H9 (cell line): ENCODE measurements at regions not wholly inside any gene's neighbourhood (a gene's known extent, or its start where the extent isn't known, plus 50 kb on each side); places are given as distances from the start of the nearest gene placed in this dataset.

Experiments used
- DNase-seq: peaks from one replicate; pipeline ENCODE4 v3.0.0-alpha.2; 2017
- H2AFZ ChIP-seq: one replicate; pipeline ENCODE4 v1.6.1; 2013; ENCODE audit warnings: mild to moderate bottlenecking, low read length, control low read depth, moderate library complexity
- H2AK5ac ChIP-seq: 2 replicates; pipeline ENCODE4 v1.6.1; 2013; ENCODE audit warnings: low read length, control low read depth, mixed read lengths; ENCODE audit not compliant: insufficient read length
- H2BK120ac ChIP-seq: one replicate; pipeline ENCODE4 v1.6.1; 2013; ENCODE audit warnings: low read depth, mild to moderate bottlenecking, low read length, control low read depth, inconsistent platforms; ENCODE audit not compliant: poor library complexity, severe bottlenecking
- H2BK12ac ChIP-seq: 2 replicates; pipeline ENCODE4 v1.6.1; 2013; ENCODE audit warnings: low read length, control low read depth, mixed read lengths, low read depth; ENCODE audit not compliant: insufficient read length
- H2BK15ac ChIP-seq: 2 replicates; pipeline ENCODE4 v1.6.1; 2013; ENCODE audit warnings: low read depth, low read length, control low read depth
- H2BK20ac ChIP-seq: one replicate; pipeline ENCODE4 v1.6.1; 2013; ENCODE audit warnings: low read depth, mild to moderate bottlenecking, low read length, control low read depth, inconsistent platforms; ENCODE audit not compliant: poor library complexity, severe bottlenecking
- H2BK5ac ChIP-seq: 2 replicates; pipeline ENCODE4 v1.6.1; 2013; ENCODE audit warnings: low read length, control low read depth, mixed read lengths; ENCODE audit not compliant: insufficient read length
- H3K14ac ChIP-seq: 2 replicates; pipeline ENCODE4 v1.6.1; 2013; ENCODE audit warnings: low read length, control low read depth; ENCODE audit not compliant: insufficient read depth
- H3K18ac ChIP-seq: 2 replicates; pipeline ENCODE4 v1.6.1; 2013; ENCODE audit warnings: low read depth, mild to moderate bottlenecking, mixed read lengths, low read length, control low read depth; ENCODE audit not compliant: insufficient read length
- H3K23ac ChIP-seq: 2 replicates; pipeline ENCODE4 v1.6.1; 2013; ENCODE audit warnings: low read length, control low read depth, mixed read lengths, low read depth; ENCODE audit not compliant: insufficient read length
- H3K23me2 ChIP-seq: 2 replicates; pipeline ENCODE4 v1.6.1; 2013; ENCODE audit warnings: low read depth, mild to moderate bottlenecking, mixed read lengths, low read length, control low read depth; ENCODE audit not compliant: insufficient read length, poor library complexity, severe bottlenecking
- H3K27ac ChIP-seq: 2 replicates; pipeline ENCODE4 v1.5.1; 2013; ENCODE audit warnings: low read length, control low read depth, mixed read lengths, low read depth; ENCODE audit not compliant: insufficient read length
- H3K27me3 ChIP-seq: 2 replicates; pipeline ENCODE4 v1.6.1; 2013; ENCODE audit warnings: low read length, control low read depth, inconsistent platforms; ENCODE audit not compliant: insufficient read depth
- H3K4ac ChIP-seq: 2 replicates; pipeline ENCODE4 v1.6.1; 2013; ENCODE audit warnings: low read depth, mild to moderate bottlenecking, control low read depth, inconsistent platforms, low read length, moderate library complexity
- H3K4me1 ChIP-seq: 2 replicates; pipeline ENCODE4 v1.6.1; 2013; ENCODE audit warnings: low read length, control low read depth, inconsistent platforms; ENCODE audit not compliant: insufficient read depth
- H3K4me2 ChIP-seq: 2 replicates; pipeline ENCODE4 v1.6.1; 2013; ENCODE audit warnings: low read length, control low read depth, mixed read lengths; ENCODE audit not compliant: insufficient read length, insufficient read depth
- H3K56ac ChIP-seq: 2 replicates; pipeline ENCODE4 v1.6.1; 2013; ENCODE audit warnings: low read depth, mild to moderate bottlenecking, mixed read lengths, low read length, control low read depth; ENCODE audit not compliant: insufficient read length
- H3K79me1 ChIP-seq: 2 replicates; pipeline ENCODE4 v1.6.1; 2013; ENCODE audit warnings: low read depth, mild to moderate bottlenecking, moderate library complexity, low read length, control low read depth, inconsistent platforms; ENCODE audit not compliant: insufficient read depth, poor library complexity, severe bottlenecking
- H3K79me2 ChIP-seq: 2 replicates; pipeline ENCODE4 v1.6.1; 2013; ENCODE audit warnings: low read length, control low read depth, inconsistent platforms; ENCODE audit not compliant: insufficient read depth
- H3K9ac ChIP-seq: 2 replicates; pipeline ENCODE4 v1.6.1; 2013; ENCODE audit warnings: low read length, control low read depth, mixed read lengths; ENCODE audit not compliant: insufficient read length; ENCODE audit errors: extremely low read depth
- H3K9me3 ChIP-seq: one replicate; pipeline ENCODE4 v1.6.1; 2013; ENCODE audit warnings: low read depth, low read length, inconsistent platforms; ENCODE audit not compliant: control insufficient read depth
- H3T11ph ChIP-seq: one replicate; pipeline ENCODE4 v1.6.1; 2013; ENCODE audit warnings: mild to moderate bottlenecking, low read length, control low read depth, inconsistent platforms
- H4K20me1 ChIP-seq: one replicate; pipeline ENCODE4 v1.6.1; 2013; ENCODE audit not compliant: control insufficient read depth, insufficient read length, insufficient read depth
- H4K5ac ChIP-seq: 2 replicates; pipeline ENCODE4 v1.6.1; 2013; ENCODE audit warnings: low read depth, mild to moderate bottlenecking, mixed read lengths, low read length, control low read depth; ENCODE audit not compliant: insufficient read length
- H4K8ac ChIP-seq: replicated peaks from 2 replicates; pipeline ENCODE4 v1.6.1; 2013; ENCODE audit warnings: low read length, control low read depth, mixed read lengths, low read depth; ENCODE audit not compliant: insufficient read length
- H4K91ac ChIP-seq: 2 replicates; pipeline ENCODE4 v1.6.1; 2013; ENCODE audit warnings: low read depth, mild to moderate bottlenecking, moderate library complexity, mixed read lengths, low read length, control low read depth; ENCODE audit not compliant: insufficient read length
- H3K27ac Mint-ChIP-seq, 3 experiments: 2 replicates in 2 of 3; 3 replicates in 1 of 3; pipeline ENCODE4 v1.8.0; 2020 to 2021; ENCODE audit warnings: mixed read lengths in 3 of 3, mild to moderate bottlenecking in 1 of 3, moderate library complexity in 1 of 3
- H3K27me3 Mint-ChIP-seq: 2 replicates; pipeline ENCODE4 v1.8.0; 2021; ENCODE audit warnings: low read depth, mild to moderate bottlenecking, moderate library complexity, mixed read lengths
- H3K36me3 Mint-ChIP-seq, 3 experiments: 2 replicates in 2 of 3; 3 replicates in 1 of 3; pipeline ENCODE4 v1.8.0; 2020 to 2021; ENCODE audit warnings: low read depth in 3 of 3, mixed read lengths in 3 of 3; ENCODE audit not compliant: insufficient read depth in 1 of 3
- H3K4me1 Mint-ChIP-seq, 2 experiments: 2 replicates each; pipeline ENCODE4 v1.8.0; 2020; ENCODE audit warnings: mixed read lengths in 2 of 2
- H3K4me3 Mint-ChIP-seq, 2 experiments: 2 replicates in 1 of 2; 3 replicates in 1 of 2; pipeline ENCODE4 v1.8.0; 2020 to 2021; ENCODE audit warnings: mild to moderate bottlenecking in 2 of 2, mixed read lengths in 2 of 2, moderate library complexity in 1 of 2
- H3K9me3 Mint-ChIP-seq, 2 experiments: 2 replicates in 1 of 2; 3 replicates in 1 of 2; pipeline ENCODE4 v1.8.0; 2020; ENCODE audit warnings: mild to moderate bottlenecking in 2 of 2, mixed read lengths in 2 of 2, moderate library complexity in 1 of 2
- CTCF ChIP-seq: fragments of 200-600 bp; sonication (generic); conservative IDR thresholded peaks from 3 replicates; pipeline ENCODE4 v1.8.0; 2021; ENCODE audit warnings: antibody characterized with exemption, mild to moderate bottlenecking
- WGBS: extraction: QIAGEN DNeasy Blood & Tissue Kit; methylation state at CpG from one replicate; pipeline ENCODE4 v1.1.7; 2013; ENCODE audit warnings: missing lambda C conversion rate, low lambda C conversion rate, mixed read lengths; ENCODE audit not compliant: insufficient read length; ENCODE audit errors: extremely low coverage; 5-methylcytosine and 5-hydroxymethylcytosine counted together

DNA sequence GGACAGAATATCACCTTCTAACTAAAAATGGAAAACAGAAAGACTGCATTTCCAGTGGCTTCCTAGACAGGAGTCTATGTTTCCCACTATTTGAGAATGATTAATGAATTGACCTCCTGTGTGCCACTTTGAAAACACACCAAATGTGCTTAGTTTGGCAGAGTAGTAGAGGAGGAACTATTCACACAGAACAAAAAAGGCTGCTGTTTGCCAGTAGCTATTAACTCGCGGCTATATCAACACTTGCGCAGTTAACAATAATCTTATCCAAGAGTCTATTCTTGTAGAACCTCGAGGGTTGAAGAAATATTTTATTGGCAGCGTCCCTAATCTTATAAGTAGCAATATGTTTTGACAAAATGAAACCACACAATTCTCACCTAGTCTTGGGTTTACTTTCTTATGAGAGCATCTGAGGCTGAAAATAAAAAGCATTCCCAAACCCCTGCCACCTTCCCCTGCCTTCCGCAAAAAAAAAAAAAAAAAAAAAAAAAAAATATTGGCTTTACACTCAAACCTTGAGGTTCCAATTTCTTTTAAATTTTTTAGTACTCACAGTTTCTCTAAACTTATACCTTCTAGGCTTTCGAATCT is 127.3 kb upstream of the FLRT2 start:
- Histone ChIP-seq H2AFZ (no peak overlapping the region), H2BK12ac (no peak overlapping the region), H3T11ph (no peak overlapping the region), H3K27me3 (no peaks in the 10 kb centered on the region), H3K79me1 (no peaks in the 10 kb centered on the region), H3K27ac (no peak overlapping the region), H2BK20ac (no peak overlapping the region), H4K5ac (no peak overlapping the region), H2BK5ac (no peak overlapping the region), H3K14ac (no peak overlapping the region), H2AK5ac (no peak overlapping the region), H3K23ac (no peak overlapping the region), H3K23me2 (no peaks in the 10 kb centered on the region), H3K56ac (no peak overlapping the region), H3K9me3 (no peaks in the 10 kb centered on the region), H3K4me1 (no peaks in the 10 kb centered on the region), H4K8ac (no peak overlapping the region), H3K4me2 (no peak overlapping the region), H3K79me2 (no peaks in the 10 kb centered on the region), H2BK15ac (no peak overlapping the region), H3K9ac (no peak overlapping the region), H4K91ac (no peak overlapping the region), H2BK120ac (no peak overlapping the region), H3K18ac (no peak overlapping the region), H3K4ac (no peak overlapping the region), H4K20me1 (no peaks in the 10 kb centered on the region)
- Mint-ChIP-seq H3K36me3 (no peaks in the 10 kb centered on the region), H3K4me3 (no peak overlapping the region), H3K27me3 (no peaks in the 10 kb centered on the region), H3K4me1 (no peaks in the 10 kb centered on the region), H3K9me3 (no peaks in the 10 kb centered on the region), H3K27ac (no peak overlapping the region)
- no peak for TF ChIP-seq CTCF
- DNase-seq: no peak
- WGBS: no CpG with 5 or more reads among the region's 7 CpGs
